ENCODE measurements at regions not wholly inside any gene's neighbourhood (a gene's known extent, or its start where the extent isn't known, plus 50 kb on each side); places are given as distances from the start of the nearest gene placed in this dataset.

DNA sequence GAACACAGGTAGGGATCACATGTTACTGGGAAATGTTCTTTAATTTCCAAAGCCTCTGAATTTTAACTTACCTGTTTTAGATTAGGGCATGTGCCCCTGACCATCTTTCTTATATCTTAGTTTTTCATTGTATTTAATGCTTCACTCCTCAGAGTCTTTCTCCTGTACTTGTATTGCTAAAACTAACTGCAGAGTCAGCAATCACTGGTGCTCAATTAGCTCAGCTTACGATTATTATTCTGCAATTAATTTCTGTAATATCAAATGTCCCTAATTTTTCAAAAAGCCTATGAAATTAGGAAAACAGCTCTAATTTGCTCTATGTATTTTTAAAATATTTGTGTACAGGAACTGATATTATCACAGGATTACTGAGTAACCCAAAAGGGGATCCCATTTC lies 693.2 kb upstream of the SLC8A1 start:
- no peak overlapping the region for H3K4me3 ChIP-seq (ENCODE audit: low read length)
- DNase-seq (ENCODE audit: low read depth) = no peak
- TF ChIP-seq, protein P1, sequence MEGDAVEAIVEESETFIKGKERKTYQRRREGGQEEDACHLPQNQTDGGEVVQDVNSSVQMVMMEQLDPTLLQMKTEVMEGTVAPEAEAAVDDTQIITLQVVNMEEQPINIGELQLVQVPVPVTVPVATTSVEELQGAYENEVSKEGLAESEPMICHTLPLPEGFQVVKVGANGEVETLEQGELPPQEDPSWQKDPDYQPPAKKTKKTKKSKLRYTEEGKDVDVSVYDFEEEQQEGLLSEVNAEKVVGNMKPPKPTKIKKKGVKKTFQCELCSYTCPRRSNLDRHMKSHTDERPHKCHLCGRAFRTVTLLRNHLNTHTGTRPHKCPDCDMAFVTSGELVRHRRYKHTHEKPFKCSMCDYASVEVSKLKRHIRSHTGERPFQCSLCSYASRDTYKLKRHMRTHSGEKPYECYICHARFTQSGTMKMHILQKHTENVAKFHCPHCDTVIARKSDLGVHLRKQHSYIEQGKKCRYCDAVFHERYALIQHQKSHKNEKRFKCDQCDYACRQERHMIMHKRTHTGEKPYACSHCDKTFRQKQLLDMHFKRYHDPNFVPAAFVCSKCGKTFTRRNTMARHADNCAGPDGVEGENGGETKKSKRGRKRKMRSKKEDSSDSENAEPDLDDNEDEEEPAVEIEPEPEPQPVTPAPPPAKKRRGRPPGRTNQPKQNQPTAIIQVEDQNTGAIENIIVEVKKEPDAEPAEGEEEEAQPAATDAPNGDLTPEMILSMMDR (IDR thresholded peaks at IDR 0.05; ENCODE audit: insufficient read depth, low read depth, low read length, missing control alignments) = no peak

- TF ChIP-seq, protein P1 (IDR thresholded peaks at IDR 0.05; ENCODE audit: insufficient read depth, low read depth, low read length, missing control alignments) = no peak
Measured at GRCh38 chr2:41149054-41149453, 697.2 kb upstream of the SLC8A1 start.

GRCh38 chr2:41151746-41152145 lies 699.9 kb upstream of the SLC8A1 start:
- TF ChIP-seq, protein P1 (IDR thresholded peaks at IDR 0.05; ENCODE audit: insufficient read depth, low read depth, low read length, missing control alignments) = no peak
- no peak for DNase-seq (ENCODE audit: low read depth)
- no peak overlapping the region for H3K4me3 ChIP-seq (ENCODE audit: low read length)

More at GRCh38 chr2:41149054-41149453, 697.2 kb upstream of the SLC8A1 start:
- no peak overlapping the region for H3K4me3 ChIP-seq (ENCODE audit: low read length)
- no peak for DNase-seq (ENCODE audit: low read depth)

GRCh38 chr2:41152318-41152717 lies 700.4 kb upstream of the SLC8A1 start:
- no peak for DNase-seq (ENCODE audit: low read depth)
- H3K4me3 ChIP-seq (ENCODE audit: low read length) = no peak overlapping the region
- TF ChIP-seq, protein P1 (IDR thresholded peaks at IDR 0.05; ENCODE audit: insufficient read depth, low read depth, low read length, missing control alignments) = no peak

GRCh38 chr2:41160439-41160838 lies 708.5 kb upstream of the SLC8A1 start:
- no peak for DNase-seq (ENCODE audit: low read depth)
- H3K4me3 ChIP-seq (ENCODE audit: low read length) = no peak overlapping the region

GRCh38 chr2:41167014-41167413 lies 715.1 kb upstream of the SLC8A1 start:
- DNase-seq (ENCODE audit: low read depth) = no peak
- no peak overlapping the region for H3K4me3 ChIP-seq (ENCODE audit: low read length)
- TF ChIP-seq, protein P1 (IDR thresholded peaks at IDR 0.05; ENCODE audit: insufficient read depth, low read depth, low read length, missing control alignments) = no peak

More at GRCh38 chr2:41160439-41160838, 708.5 kb upstream of the SLC8A1 start:
- TF ChIP-seq, protein P1 (IDR thresholded peaks at IDR 0.05; ENCODE audit: insufficient read depth, low read depth, low read length, missing control alignments) = no peak

- TF ChIP-seq, protein P1 (IDR thresholded peaks at IDR 0.05; ENCODE audit: insufficient read depth, low read depth, low read length, missing control alignments) = no peak
- no peak for DNase-seq (ENCODE audit: low read depth)
- no peak overlapping the region for H3K4me3 ChIP-seq (ENCODE audit: low read length)
Measured at GRCh38 chr2:41169744-41170143, 717.9 kb upstream of the SLC8A1 start.
